GM23248 (cell line): ENCODE measurements at regions not wholly inside any gene's neighbourhood (a gene's known extent, or its start where the extent isn't known, plus 50 kb on each side); places are given as distances from the start of the nearest gene placed in this dataset.
"Not testable (repeated sequence)": the region's sequence is repeated elsewhere in the genome, so short reads cannot be mapped to it uniquely, and the experiment has no call there.

Experiments
- EZH2 ChIP-seq: fragments of 200-600 bp; sonication (generic); IDR thresholded peaks from 2 replicates; pipeline ENCODE4 v1.6.1; 2018; ENCODE audit warnings: antibody characterized with exemption, mild to moderate bottlenecking; ENCODE audit not compliant: insufficient read depth, poor library complexity, severe bottlenecking
- EZH2phosphoT487 ChIP-seq: fragments of 200-600 bp; sonication (generic); IDR thresholded peaks from 2 replicates; pipeline ENCODE4 v1.6.1; 2018; ENCODE audit warnings: antibody characterized with exemption, moderate library complexity, mild to moderate bottlenecking, low read depth; ENCODE audit not compliant: insufficient read depth

DNA sequence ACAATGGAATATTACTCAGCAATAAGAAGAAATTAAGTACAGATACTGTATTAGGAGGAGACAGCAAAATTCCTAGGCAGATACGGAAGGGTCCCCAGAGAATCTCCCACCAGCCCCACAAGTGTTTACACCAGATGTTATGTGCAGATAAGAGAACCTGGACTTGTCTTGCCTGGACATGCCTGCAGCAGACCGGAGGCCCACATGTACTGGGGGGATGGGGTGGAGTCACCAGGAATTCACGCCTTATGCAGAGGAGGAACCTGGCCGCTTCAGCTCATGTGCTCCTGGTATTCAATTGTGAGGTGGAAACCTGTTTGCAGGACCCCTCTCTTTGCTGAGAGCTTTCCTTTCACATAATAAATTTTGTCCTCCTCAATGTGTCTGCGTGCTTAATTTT, 586.3 kb upstream of the DEFB115 start:
- TF ChIP-seq EZH2, EZH2phosphoT487: not testable (repeated sequence)
